Tongue (tissue), 1 donor: ENCODE measurements at regions not wholly inside any gene's neighbourhood (a gene's known extent, or its start where the extent isn't known, plus 50 kb on each side); places are given as distances from the start of the nearest gene placed in this dataset.
"Not testable (repeated sequence)": the region's sequence is repeated elsewhere in the genome, so short reads cannot be mapped to it uniquely, and the experiment has no call there.

Experiments
- DNase-seq: peaks from one replicate; pipeline ENCODE4 v3.0.0-alpha.2; 2015

DNA sequence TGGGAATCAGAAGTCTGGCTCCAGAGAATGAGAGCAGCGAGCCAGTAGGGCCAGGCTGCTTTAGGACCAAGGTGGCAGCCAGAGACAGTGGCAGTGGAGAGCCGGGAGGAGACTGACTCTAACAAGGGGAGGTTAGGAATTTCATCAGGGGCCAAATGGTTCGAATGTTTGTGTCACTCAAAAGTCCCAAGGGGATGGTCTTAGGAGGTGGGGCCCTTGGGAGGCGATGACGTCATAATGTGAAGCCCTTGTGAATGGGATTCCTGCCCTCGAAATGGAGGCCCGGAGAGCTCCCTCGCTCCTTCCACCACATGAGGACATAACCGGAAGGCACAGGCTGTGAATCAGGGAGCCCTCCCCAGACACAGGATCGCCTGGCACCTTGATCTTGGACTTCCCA lies 299.7 kb downstream of the QKI start:
- DNase-seq, result no peak

DNA sequence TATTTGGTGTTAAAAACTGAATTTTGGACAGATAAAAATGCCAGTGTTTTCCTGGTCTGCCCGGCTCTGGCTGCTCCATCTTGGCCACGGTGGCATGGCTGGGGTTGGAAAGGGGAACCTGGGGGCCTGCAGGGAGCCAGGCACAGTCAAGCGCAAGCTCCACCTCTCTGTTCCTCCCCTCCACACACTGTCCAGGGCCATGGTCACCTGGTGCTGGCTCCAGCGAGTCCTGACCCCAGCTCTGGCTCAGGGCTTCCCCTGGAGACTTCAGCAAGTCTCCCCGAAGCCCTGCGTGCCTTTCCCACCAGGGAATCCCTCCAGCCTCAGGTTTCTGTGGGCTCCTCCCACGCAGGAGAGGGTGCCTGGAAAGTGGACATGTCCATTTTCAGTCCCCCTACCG lies 298.5 kb downstream of the QKI start:
- no peak for DNase-seq

GRCh38 chr6:163712566-163712961 lies 298.0 kb downstream of the QKI start:
- no peak for DNase-seq

- peak; percentile 94 for DNase-seq
Observed at GRCh38 chr6:163711615-163712565, 297.4 kb downstream of the QKI start.

DNA sequence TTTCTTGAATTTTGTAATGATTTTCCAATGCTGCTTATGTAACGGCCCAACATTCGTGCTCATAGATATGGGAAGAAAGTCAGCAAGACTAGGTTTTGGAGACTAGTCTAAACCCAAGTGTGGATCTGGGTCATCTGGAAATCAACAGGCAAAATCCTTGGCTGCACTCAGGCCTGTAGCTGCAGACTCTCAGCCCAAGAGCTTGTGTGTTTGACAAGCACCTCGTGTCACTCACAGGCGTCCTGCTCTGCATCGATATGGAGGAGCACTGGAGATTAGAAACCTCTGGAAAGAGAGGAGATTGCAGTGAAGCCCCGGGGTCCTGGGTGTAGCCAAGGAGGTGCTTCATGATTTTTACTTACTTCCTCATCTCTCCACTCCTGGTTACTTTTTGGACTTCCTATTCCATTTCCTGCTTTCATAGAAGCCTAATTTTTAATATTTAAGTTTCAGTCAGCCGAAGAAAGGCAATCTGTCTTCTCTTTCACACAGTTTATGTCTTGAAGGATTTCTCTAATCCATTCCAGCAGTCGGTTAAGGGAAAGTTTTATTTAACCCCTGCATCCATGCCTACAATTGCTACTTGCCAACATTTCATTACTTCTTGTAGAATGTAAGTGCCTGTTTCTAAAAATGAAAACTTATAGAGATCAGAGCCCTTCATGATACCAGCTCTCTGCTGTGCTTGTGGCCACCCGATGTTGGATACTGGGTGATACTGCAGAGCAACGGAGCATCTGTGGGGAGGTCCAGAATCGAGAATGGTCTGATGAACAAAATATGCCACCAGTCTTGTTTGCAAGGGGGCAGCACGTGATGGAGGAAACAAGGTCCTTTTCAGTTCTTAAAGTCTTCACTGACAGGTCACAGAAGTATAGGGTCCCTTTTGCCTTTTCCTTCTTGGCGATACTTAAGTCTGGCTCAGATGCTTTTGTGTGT lies 296.3 kb downstream of the QKI start:
- peak; percentile 25 for DNase-seq

- no peak for DNase-seq
Observed at GRCh38 chr6:163709693-163710092, 295.2 kb downstream of the QKI start.

DNA sequence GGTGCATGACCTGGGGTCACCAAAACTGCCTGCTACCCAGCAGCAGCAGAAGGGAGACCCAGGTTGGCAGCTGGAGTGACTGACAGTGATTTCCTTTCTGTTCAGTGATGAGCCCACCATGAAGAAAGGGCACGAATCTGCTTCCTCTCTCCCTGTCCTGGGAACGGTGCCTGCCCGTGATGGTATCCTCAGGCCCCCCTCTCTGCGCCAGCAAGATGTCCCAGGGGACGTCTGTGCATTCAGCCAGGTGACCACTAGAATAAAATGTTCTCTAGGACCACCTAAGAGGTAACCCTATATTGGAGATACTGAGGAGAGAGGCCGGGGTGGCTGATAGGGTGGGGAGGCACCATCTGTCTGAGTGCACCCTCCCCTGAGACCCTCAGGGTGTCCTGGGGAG lies 294.7 kb downstream of the QKI start:
- DNase-seq, result no peak

- DNase-seq, result no peak
Observed at GRCh38 chr6:163708466-163708865, 293.9 kb downstream of the QKI start.

- no peak for DNase-seq
Observed at GRCh38 chr6:163707387-163708355, 293.2 kb downstream of the QKI start.

DNA sequence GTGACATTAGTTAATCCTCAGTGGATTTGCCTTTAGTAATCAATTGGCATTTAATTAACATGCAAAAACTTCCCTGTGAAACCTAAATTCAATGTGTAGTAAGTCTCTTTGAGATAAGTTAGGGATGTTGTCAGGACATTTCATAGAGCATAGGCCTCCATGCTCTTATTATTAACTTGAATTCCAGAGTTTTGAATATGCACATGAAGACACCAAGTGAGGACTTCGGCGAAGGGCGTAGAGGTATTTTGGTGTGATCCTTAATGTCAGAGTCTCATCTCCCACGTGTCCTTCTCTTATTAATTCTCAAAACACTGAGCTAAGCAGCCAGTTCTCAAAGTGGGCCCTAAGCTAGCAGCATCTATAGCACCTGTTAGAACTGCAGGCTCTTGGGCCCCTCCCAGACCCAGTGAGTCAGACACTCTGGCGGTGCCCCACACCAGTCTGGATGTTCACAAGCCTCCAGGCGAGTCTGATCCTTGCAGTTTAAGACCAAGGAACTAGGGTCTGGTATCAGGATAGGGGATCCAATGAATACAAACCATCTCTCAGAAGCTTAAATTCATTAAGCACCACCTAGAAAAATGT lies 292.1 kb downstream of the QKI start:
- no peak for DNase-seq

- DNase-seq, result no peak
Observed at GRCh38 chr6:163705923-163706322, 291.4 kb downstream of the QKI start.

DNA sequence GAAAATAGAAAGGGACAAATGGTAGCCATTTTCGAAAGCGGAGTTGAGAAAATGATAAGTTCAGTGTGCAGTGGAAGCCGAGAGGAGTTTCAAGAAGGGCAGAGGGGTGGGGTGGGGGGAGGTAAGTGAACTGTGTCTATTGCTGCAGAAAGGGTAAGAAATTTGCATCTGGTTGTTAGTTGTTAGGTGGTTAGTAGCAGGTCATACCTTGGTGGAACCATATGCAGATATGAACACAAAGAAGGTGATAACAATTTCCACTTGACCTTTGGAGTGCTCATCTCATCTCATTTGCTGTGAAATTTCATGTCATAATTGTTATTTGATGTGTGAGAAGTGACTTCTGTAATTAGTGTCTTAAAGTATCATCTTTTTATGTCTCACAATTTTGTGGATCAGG lies 288.2 kb downstream of the QKI start:
- no peak for DNase-seq

- no peak for DNase-seq
Observed at GRCh38 chr6:163701762-163702161, 287.2 kb downstream of the QKI start.

GRCh38 chr6:163698086-163698485 lies 283.6 kb downstream of the QKI start:
- DNase-seq, result no peak

DNA sequence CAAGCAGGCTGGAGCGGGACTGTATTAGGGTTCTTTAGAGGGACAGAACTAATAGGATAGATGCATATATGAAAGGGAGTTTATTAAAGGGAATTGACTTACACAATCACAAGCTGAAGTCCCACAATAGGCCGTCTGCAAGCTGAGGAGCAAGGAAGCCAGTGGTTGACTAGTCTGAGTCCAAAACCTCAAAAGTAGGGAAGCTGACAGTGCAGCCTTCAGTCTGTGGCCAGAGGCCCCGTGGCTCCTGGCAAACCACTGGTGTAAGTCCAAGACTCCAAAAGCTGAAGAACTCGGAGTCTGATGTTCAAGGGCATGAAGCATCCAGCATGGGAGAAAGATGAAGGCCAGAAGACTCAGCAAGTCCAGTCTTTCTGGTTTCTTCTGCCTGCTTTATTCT lies 281.8 kb downstream of the QKI start:
- not testable (repeated sequence) for DNase-seq

- DNase-seq, result no peak
Observed at GRCh38 chr6:163695414-163695864, 280.9 kb downstream of the QKI start.

DNA sequence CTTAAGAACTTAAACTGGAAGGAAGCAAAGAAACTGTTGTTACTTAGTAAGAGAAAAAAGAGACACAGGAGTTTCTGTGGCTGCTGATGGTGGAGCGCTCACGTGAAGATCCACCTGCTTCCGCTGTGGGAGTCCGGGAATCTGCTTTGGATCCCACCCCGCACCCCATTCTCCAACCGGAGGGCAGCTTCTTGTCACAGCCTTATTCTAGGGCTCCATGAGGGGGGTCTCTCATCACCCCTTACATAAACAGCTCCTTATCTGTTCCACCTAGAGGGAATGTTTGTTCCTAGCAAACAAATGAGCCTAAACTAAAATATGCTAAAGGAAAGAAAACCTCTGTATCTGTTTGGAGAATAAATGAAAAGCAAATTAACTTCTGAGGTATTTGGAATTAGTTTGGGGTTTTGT lies 280.5 kb downstream of the QKI start:
- DNase-seq, result no peak

- peak; percentile 64 for DNase-seq
Observed at GRCh38 chr6:163694072-163694471, 279.6 kb downstream of the QKI start.

DNA sequence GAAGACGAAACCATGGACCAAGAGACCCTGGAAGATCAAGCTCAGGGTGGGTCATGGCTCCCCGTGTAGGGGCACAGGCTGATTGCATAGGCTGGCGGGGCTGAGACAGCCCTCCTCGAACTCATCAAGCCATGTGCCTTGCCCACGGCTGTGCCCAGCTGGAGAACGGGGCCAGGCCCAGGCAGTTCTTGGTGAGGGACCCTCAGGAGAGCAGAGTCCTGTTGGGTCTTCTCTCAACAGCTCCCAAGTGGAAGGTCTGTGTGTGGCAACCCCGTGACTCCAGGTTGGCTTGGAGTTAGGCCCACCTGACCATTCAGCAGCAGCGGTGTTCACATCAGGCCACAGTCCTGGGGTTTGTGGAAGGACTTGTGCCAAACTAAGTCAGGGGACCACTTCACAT lies 276.5 kb downstream of the QKI start:
- no peak for DNase-seq

DNA sequence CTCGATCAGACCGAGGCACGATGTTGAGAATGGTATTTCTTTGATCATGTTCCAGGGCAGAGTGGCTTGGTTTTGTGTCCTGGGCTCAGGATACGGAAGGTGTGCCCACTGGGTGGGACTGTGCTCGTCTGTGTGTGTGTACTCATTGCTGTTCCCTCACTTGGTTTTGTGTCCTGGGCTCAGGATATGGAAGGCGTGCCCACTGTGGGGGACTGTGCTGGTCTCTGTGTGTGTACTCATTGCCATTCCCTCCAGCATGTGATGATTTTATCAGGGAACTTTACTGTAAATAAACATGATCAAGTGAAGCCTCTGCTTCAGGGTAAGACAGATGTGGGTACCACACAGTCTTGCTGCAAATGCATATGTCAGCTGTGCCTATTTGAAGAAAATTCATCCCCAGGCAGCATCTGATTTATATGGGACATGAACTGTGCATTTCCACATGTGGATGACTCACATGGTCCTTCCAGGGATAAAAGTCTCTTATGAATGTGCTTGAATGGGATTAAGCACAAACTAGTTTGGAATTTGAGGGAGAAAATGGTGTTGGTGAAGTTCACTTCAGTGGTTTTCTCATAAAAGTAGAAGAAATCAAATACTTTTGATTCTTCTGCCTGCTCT lies 274.3 kb downstream of the QKI start:
- DNase-seq, result no peak

- DNase-seq, result no peak
Observed at GRCh38 chr6:163687075-163687474, 272.6 kb downstream of the QKI start.
